ENCODE measurements at regions not wholly inside any gene's neighbourhood (a gene's known extent, or its start where the extent isn't known, plus 50 kb on each side); places are given as distances from the start of the nearest gene placed in this dataset.
"Not testable (repeated sequence)": the region's sequence is repeated elsewhere in the genome, so short reads cannot be mapped to it uniquely, and the experiment has no call there.

- POLR2A ChIA-PET; H3K27ac ChIP-seq (ENCODE audit: control insufficient read depth, insufficient read depth); RAD21 ChIA-PET (ENCODE audit: unreplicated experiment); FAIRE-seq; intact Hi-C loops (cut with micrococcal nuclease; ENCODE audit: unreplicated experiment); BruUV-seq (replicated peaks); H2AFZ ChIP-seq (ENCODE audit: control insufficient read depth, low read depth, low read length); H3K79me2 ChIP-seq (ENCODE audit: control insufficient read depth, insufficient read depth, low read length); H3K9me3 ChIP-seq (replicated peaks; ENCODE audit: control insufficient read depth, insufficient read depth, low read length); SMC1A ChIA-PET (ENCODE audit: uncharacterized antibody, unreplicated experiment); H3K4me2 ChIP-seq (ENCODE audit: control insufficient read depth, insufficient read depth); H3K4me1 ChIP-seq (ENCODE audit: control insufficient read depth, insufficient read depth, low read length); in situ Hi-C loops (cut with MboI); H3K36me3 ChIP-seq (ENCODE audit: control insufficient read depth in 2 of 2, insufficient read depth in 2 of 2, low read length in 1 of 2); H3K9ac ChIP-seq (ENCODE audit: control insufficient read depth, insufficient read depth, low read length); H3K4me3 ChIP-seq; CTCF ChIA-PET; H4K20me1 ChIP-seq (ENCODE audit: control insufficient read depth, insufficient read depth); ATAC-seq; H3K27me3 ChIP-seq (replicated peaks in 1 of 2; ENCODE audit: control insufficient read depth in 2 of 2, insufficient read depth in 2 of 2, low read length in 1 of 2); DNase-seq (ENCODE audit: low read depth, low spot score): not testable (repeated sequence)
- 38% methylated on average over 6 of the region's 6 CpGs for WGBS (ENCODE audit: insufficient coverage, insufficient replicate concordance, low lambda C conversion rate, missing lambda C conversion rate)
Measured at GRCh38 chr9:38813855-38814254, 93.9 kb upstream of the FAM240B start.

- intact Hi-C loops (cut with micrococcal nuclease; ENCODE audit: unreplicated experiment); FAIRE-seq; POLR2A ChIA-PET; BruUV-seq (replicated peaks); RAD21 ChIA-PET (ENCODE audit: unreplicated experiment); H3K79me2 ChIP-seq (ENCODE audit: control insufficient read depth, insufficient read depth, low read length); CTCF ChIA-PET; H3K27me3 ChIP-seq (replicated peaks in 1 of 2; ENCODE audit: control insufficient read depth in 2 of 2, insufficient read depth in 2 of 2, low read length in 1 of 2); H3K4me1 ChIP-seq (ENCODE audit: control insufficient read depth, insufficient read depth, low read length); H3K4me2 ChIP-seq (ENCODE audit: control insufficient read depth, insufficient read depth); H3K36me3 ChIP-seq (ENCODE audit: control insufficient read depth in 2 of 2, insufficient read depth in 2 of 2, low read length in 1 of 2); H2AFZ ChIP-seq (ENCODE audit: control insufficient read depth, low read depth, low read length); H3K4me3 ChIP-seq; DNase-seq (ENCODE audit: low read depth, low spot score); in situ Hi-C loops (cut with MboI); H4K20me1 ChIP-seq (ENCODE audit: control insufficient read depth, insufficient read depth); H3K9ac ChIP-seq (ENCODE audit: control insufficient read depth, insufficient read depth, low read length); H3K9me3 ChIP-seq (replicated peaks; ENCODE audit: control insufficient read depth, insufficient read depth, low read length); H3K27ac ChIP-seq (ENCODE audit: control insufficient read depth, insufficient read depth); SMC1A ChIA-PET (ENCODE audit: uncharacterized antibody, unreplicated experiment); ATAC-seq: not testable (repeated sequence)
- 26% methylated on average over 4 of the region's 6 CpGs for WGBS (ENCODE audit: insufficient coverage, insufficient replicate concordance, low lambda C conversion rate, missing lambda C conversion rate)
Measured at GRCh38 chr9:38807919-38808459, 88.1 kb upstream of the FAM240B start.

GRCh38 chr9:38771593-38771992, 51.7 kb upstream of the FAM240B start:
- no peak overlapping the region for H3K4me2 ChIP-seq (ENCODE audit: control insufficient read depth, insufficient read depth)
- H4K20me1 ChIP-seq (ENCODE audit: control insufficient read depth, insufficient read depth) = no peaks in the 10 kb centered on the region
- no peaks in the 10 kb centered on the region for H3K79me2 ChIP-seq (ENCODE audit: control insufficient read depth, insufficient read depth, low read length)
- BruUV-seq (replicated peaks) = no TSS peak
- H3K9me3 ChIP-seq (replicated peaks; ENCODE audit: control insufficient read depth, insufficient read depth, low read length) = no peaks in the 10 kb centered on the region
- H3K27ac ChIP-seq (ENCODE audit: control insufficient read depth, insufficient read depth) = no peak overlapping the region
- H3K4me3 ChIP-seq = no peak overlapping the region
- no peaks in the 10 kb centered on the region for H3K4me1 ChIP-seq (ENCODE audit: control insufficient read depth, insufficient read depth, low read length)
- H3K36me3 ChIP-seq (ENCODE audit: control insufficient read depth in 2 of 2, insufficient read depth in 2 of 2, low read length in 1 of 2) = no peaks in the 10 kb centered on the region
- no peak for FAIRE-seq
- in situ Hi-C loops (cut with MboI) (no loop called here), intact Hi-C loops (cut with micrococcal nuclease; ENCODE audit: unreplicated experiment) (no loop called here)
- SMC1A ChIA-PET (ENCODE audit: uncharacterized antibody, unreplicated experiment) = no interaction called here
- no peaks in the 10 kb centered on the region for H3K27me3 ChIP-seq (replicated peaks in 1 of 2; ENCODE audit: control insufficient read depth in 2 of 2, insufficient read depth in 2 of 2, low read length in 1 of 2)
- ATAC-seq = no peak
- POLR2A ChIA-PET = no interaction called here
- RAD21 ChIA-PET (ENCODE audit: unreplicated experiment) = no interaction called here
- 4% methylated on average over 2 of the region's 2 CpGs for WGBS (ENCODE audit: insufficient coverage, insufficient replicate concordance, low lambda C conversion rate, missing lambda C conversion rate)
- H3K9ac ChIP-seq (ENCODE audit: control insufficient read depth, insufficient read depth, low read length) = no peak overlapping the region
- CTCF ChIA-PET = no interaction called here
- H2AFZ ChIP-seq (ENCODE audit: control insufficient read depth, low read depth, low read length) = no peak overlapping the region
- no peak for TF ChIP-seq POLR2AphosphoS2 (IDR thresholded peaks at IDR 0.05; ENCODE audit: low read depth, low read length)
- TF ChIP-seq HSF1 (IDR thresholded peaks at IDR 0.05; ENCODE audit: low read depth, low read length) = no peak
- TF ChIP-seq ATF3 (IDR thresholded peaks at IDR 0.05; ENCODE audit: borderline replicate concordance, extremely low read depth, low read depth, low read length) = no peak
- TF ChIP-seq NFYA (IDR thresholded peaks at IDR 0.05; ENCODE audit: borderline replicate concordance, low read depth, low read length) = no peak
- no peak for TF ChIP-seq CEBPB (IDR thresholded peaks at IDR 0.05; ENCODE audit: borderline replicate concordance in 1 of 2, low read depth in 2 of 2, low read length in 2 of 2)
- DNase-seq (ENCODE audit: low read depth, low spot score) = no peak

Data from GM12878 (cell line).